ENCODE measurements at regions not wholly inside any gene's neighbourhood (a gene's known extent, or its start where the extent isn't known, plus 50 kb on each side); places are given as distances from the start of the nearest gene placed in this dataset.
A peak's percentile ranks its signal among the peaks of the same experiment; 100 is the strongest.
"Not testable (repeated sequence)": the region's sequence is repeated elsewhere in the genome, so short reads cannot be mapped to it uniquely, and the experiment has no call there.

DNA sequence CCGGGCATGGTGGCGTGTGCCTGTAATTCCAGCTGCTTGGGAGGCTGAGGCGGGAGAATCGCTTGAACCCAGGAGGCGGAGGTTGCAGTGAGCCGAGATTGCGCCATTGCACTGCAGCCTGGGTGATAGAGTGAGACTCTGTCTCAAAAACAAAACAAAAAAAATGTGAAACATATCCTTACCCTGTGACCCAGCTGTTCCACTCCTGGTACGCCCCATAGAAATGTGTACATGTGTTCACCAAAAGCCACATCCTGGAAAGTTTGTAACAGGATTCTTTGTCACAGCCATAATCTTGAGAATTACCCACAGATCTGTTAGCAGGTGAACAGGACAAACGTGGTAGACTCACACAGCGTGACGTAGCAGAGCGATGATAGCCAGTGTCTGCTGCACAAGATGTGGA is 71.2 kb upstream of the RFLNA start:
- TF ChIP-seq, protein P1, sequence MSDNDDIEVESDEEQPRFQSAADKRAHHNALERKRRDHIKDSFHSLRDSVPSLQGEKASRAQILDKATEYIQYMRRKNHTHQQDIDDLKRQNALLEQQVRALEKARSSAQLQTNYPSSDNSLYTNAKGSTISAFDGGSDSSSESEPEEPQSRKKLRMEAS (IDR thresholded peaks at IDR 0.05; ENCODE audit: low read depth, low read length), result peak; percentile 33; the same call in 1 of the 2 replicates
- TF ChIP-seq, protein P2, sequence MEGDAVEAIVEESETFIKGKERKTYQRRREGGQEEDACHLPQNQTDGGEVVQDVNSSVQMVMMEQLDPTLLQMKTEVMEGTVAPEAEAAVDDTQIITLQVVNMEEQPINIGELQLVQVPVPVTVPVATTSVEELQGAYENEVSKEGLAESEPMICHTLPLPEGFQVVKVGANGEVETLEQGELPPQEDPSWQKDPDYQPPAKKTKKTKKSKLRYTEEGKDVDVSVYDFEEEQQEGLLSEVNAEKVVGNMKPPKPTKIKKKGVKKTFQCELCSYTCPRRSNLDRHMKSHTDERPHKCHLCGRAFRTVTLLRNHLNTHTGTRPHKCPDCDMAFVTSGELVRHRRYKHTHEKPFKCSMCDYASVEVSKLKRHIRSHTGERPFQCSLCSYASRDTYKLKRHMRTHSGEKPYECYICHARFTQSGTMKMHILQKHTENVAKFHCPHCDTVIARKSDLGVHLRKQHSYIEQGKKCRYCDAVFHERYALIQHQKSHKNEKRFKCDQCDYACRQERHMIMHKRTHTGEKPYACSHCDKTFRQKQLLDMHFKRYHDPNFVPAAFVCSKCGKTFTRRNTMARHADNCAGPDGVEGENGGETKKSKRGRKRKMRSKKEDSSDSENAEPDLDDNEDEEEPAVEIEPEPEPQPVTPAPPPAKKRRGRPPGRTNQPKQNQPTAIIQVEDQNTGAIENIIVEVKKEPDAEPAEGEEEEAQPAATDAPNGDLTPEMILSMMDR (IDR thresholded peaks at IDR 0.05; ENCODE audit: low read depth, low read length), result not testable (repeated sequence)
- TF ChIP-seq POLR2A (IDR thresholded peaks at IDR 0.05; ENCODE audit: extremely low read depth, insufficient read length), result not testable (repeated sequence)
